Prostate gland (tissue), 2 donors: ENCODE measurements at regions not wholly inside any gene's neighbourhood (a gene's known extent, or its start where the extent isn't known, plus 50 kb on each side); places are given as distances from the start of the nearest gene placed in this dataset.

Source experiments
- CTCF ChIP-seq, 4 experiments: fragments of 200-600 bp in 2 of 4; fragments of 450-650 bp in 2 of 4; sonication (generic) in 2 of 4; IDR thresholded peaks; 1 replicate in 3 of 4; 2 replicates in 1 of 4; pipeline ENCODE4 v1.5.1; 2016 to 2019; ENCODE audit warnings: antibody characterized with exemption in 4 of 4, mild to moderate bottlenecking in 2 of 4, moderate library complexity in 2 of 4
- POLR2A ChIP-seq: fragments of 450-650 bp; IDR thresholded peaks from one replicate; pipeline ENCODE4 v1.6.1; 2016; ENCODE audit warnings: antibody characterized with exemption, mild to moderate bottlenecking

GRCh38 chr2:236637686-236638569 lies 68.3 kb downstream of the ACKR3 start:
- TF ChIP-seq CTCF (IDR thresholded peaks at IDR 0.05): no peak
- no peak for TF ChIP-seq POLR2A
